Right atrium auricular region (tissue), 2 donors: ENCODE measurements at regions not wholly inside any gene's neighbourhood (a gene's known extent, or its start where the extent isn't known, plus 50 kb on each side); places are given as distances from the start of the nearest gene placed in this dataset.
"Not testable (repeated sequence)": the region's sequence is repeated elsewhere in the genome, so short reads cannot be mapped to it uniquely, and the experiment has no call there.

ENCODE experiments used
- DNase-seq: peaks from one replicate; pipeline ENCODE4 v3.0.0-alpha.2; 2019; ENCODE audit warnings: low spot score
- H3K27ac ChIP-seq, 2 donors: fragments of 200-600 bp; sonication (generic); 1 replicate in 1 of 2; 2 replicates in 1 of 2; pipeline ENCODE4 v1.5.1; 2016 to 2019
- H3K27me3 ChIP-seq, 2 donors: fragments of 200-600 bp; sonication (generic); one replicate each; pipeline versions ENCODE4 v1.5.1 to v1.6.0; 2017 to 2019
- H3K36me3 ChIP-seq: fragments of 200-600 bp; sonication (generic); one replicate; pipeline ENCODE4 v1.5.1; 2016
- H3K4me1 ChIP-seq, 2 donors: fragments of 200-600 bp; sonication (generic); one replicate each; pipeline versions ENCODE4 v1.5.1 to v1.6.0; 2017 to 2019
- H3K4me3 ChIP-seq, 2 donors: fragments of 200-600 bp; sonication (generic); 1 replicate in 1 of 2; 2 replicates in 1 of 2; pipeline ENCODE4 v1.5.1; 2017 to 2019; ENCODE audit warnings: mild to moderate bottlenecking in 1 of 2, moderate library complexity in 1 of 2
- H3K9me3 ChIP-seq, 2 donors: fragments of 200-600 bp; sonication (generic); one replicate each; pipeline ENCODE4 v1.5.1; 2019
- CTCF ChIP-seq, 2 donors: fragments of 200-600 bp; sonication (generic); IDR thresholded peaks; one replicate each; pipeline ENCODE4 v1.5.1; 2019; ENCODE audit warnings: antibody characterized with exemption in 2 of 2

- DNase-seq, result no peak
- Histone ChIP-seq H3K27ac (no peak overlapping the region), H3K36me3 (no peaks in the 10 kb centered on the region), H3K4me3 (no peak overlapping the region), H3K9me3 (no peaks in the 10 kb centered on the region), H3K4me1 (no peaks in the 10 kb centered on the region), H3K27me3 (no peaks in the 10 kb centered on the region)
- TF ChIP-seq CTCF (IDR thresholded peaks at IDR 0.05), result no peak
Measured at GRCh38 chr3:80970292-80970691, 791.2 kb downstream of the GBE1 start.

GRCh38 chr3:80929576-80929975 lies 831.9 kb downstream of the GBE1 start:
- no peaks in the 10 kb centered on the region for H3K4me1 ChIP-seq
- no peaks in the 10 kb centered on the region for H3K9me3 ChIP-seq
- no peaks in the 10 kb centered on the region for H3K36me3 ChIP-seq
- no peak for TF ChIP-seq CTCF (IDR thresholded peaks at IDR 0.05)
- H3K27ac ChIP-seq, result no peak overlapping the region
- no peaks in the 10 kb centered on the region for H3K27me3 ChIP-seq
- no peak for DNase-seq
- no peak overlapping the region for H3K4me3 ChIP-seq

DNA sequence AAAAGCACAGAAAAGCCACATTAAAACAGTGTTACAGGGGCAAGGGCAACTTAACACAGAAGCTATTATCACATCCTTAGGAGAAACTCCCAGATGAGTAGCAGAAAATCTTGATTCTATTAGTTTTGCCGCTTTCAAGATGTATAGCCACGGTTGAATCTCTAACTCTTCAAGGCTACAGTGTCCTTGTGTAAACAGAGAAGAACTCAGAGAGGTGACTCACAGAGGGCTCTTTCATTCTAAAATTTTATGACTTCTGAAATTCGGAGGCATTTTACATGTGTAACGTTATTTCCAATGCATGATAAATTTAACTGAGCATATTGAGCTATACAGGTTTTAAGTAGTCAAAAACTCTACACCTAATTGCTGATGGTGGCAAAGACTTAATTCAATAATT lies 846.6 kb downstream of the GBE1 start:
- no peak overlapping the region for H3K4me3 ChIP-seq
- no peak for DNase-seq
- no peaks in the 10 kb centered on the region for H3K4me1 ChIP-seq
- no peaks in the 10 kb centered on the region for H3K9me3 ChIP-seq
- no peaks in the 10 kb centered on the region for H3K27me3 ChIP-seq
- H3K27ac ChIP-seq, result no peak overlapping the region
- no peaks in the 10 kb centered on the region for H3K36me3 ChIP-seq
- TF ChIP-seq CTCF (IDR thresholded peaks at IDR 0.05), result no peak

DNA sequence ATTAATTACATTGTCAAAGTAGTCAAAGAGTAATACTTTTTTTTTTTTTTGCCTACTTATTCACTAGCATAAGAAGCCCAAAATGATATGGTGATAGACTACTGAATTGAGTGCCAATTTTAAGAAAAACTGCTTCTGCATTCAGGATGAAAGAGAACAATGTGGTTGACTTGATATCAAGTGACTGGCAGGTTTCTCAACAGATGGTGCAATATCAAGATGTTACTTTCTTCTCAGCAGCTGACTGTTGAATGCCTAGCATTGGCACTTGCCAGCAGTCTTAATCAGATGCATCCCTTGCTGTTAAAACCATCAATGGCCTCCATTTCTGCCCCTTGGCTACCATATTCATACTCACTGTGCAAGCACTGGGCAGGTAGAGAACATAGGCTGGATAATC lies 863.2 kb downstream of the GBE1 start:
- Histone ChIP-seq H3K4me3 (no peak overlapping the region), H3K4me1 (no peaks in the 10 kb centered on the region), H3K36me3 (no peaks in the 10 kb centered on the region), H3K9me3 (no peaks in the 10 kb centered on the region), H3K27ac (no peak overlapping the region), H3K27me3 (no peaks in the 10 kb centered on the region)
- DNase-seq, result no peak
- TF ChIP-seq CTCF (IDR thresholded peaks at IDR 0.05), result no peak

GRCh38 chr3:80897005-80897404 lies 864.4 kb downstream of the GBE1 start:
- not testable (repeated sequence) for DNase-seq, H3K27ac ChIP-seq, H3K36me3 ChIP-seq, H3K4me3 ChIP-seq, H3K9me3 ChIP-seq, H3K4me1 ChIP-seq, H3K27me3 ChIP-seq

DNA sequence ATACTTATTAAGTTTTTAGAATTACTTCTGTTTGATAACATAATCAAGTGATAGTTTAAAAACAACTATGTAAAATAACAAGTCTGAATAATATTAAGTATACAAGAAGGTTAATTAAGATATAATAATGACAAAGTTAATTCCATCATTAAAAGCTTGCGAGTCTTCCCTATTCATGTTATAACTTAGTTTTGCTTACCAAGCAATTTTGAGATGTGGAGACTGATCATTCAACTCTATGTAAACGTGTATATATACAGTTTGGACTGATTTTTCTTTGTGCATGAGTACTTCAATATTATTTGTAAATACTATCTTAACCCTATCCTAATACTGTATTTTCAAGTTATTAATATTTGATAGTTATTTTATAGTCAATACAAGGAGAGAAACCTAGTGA lies 870.9 kb downstream of the GBE1 start:
- Histone ChIP-seq H3K9me3 (no peaks in the 10 kb centered on the region), H3K36me3 (no peaks in the 10 kb centered on the region), H3K27ac (no peak overlapping the region), H3K4me3 (no peak overlapping the region), H3K4me1 (no peaks in the 10 kb centered on the region), H3K27me3 (no peaks in the 10 kb centered on the region)
- DNase-seq, result no peak
- TF ChIP-seq CTCF (IDR thresholded peaks at IDR 0.05), result no peak
